GM18519 (cell line): ENCODE measurements at regions not wholly inside any gene's neighbourhood (a gene's known extent, or its start where the extent isn't known, plus 50 kb on each side); places are given as distances from the start of the nearest gene placed in this dataset.
"Not testable (repeated sequence)": the region's sequence is repeated elsewhere in the genome, so short reads cannot be mapped to it uniquely, and the experiment has no call there.

Source experiments
- ATAC-seq: cut with Tn5 transposase; IDR thresholded peaks from one replicate; pipeline ENCODE4 v1.9.1; 2021; ENCODE audit warnings: mild to moderate bottlenecking, moderate library complexity; ENCODE audit not compliant: unreplicated experiment, low FRiP score

- no peak for ATAC-seq
These were observed 79.4 kb upstream of the SLC25A33 start for GRCh38 chr1:9459816-9460407.

GRCh38 chr1:9465640-9466039 is 73.6 kb upstream of the SLC25A33 start:
- no peak for ATAC-seq

GRCh38 chr1:9466780-9467758 is 72.2 kb upstream of the SLC25A33 start:
- ATAC-seq: no peak

GRCh38 chr1:9469882-9470281 is 69.4 kb upstream of the SLC25A33 start:
- ATAC-seq: not testable (repeated sequence)

- ATAC-seq: no peak
These were observed 67.6 kb upstream of the SLC25A33 start for GRCh38 chr1:9471679-9472078.

- ATAC-seq: no peak
These were observed 66.8 kb upstream of the SLC25A33 start for GRCh38 chr1:9472386-9473031.

- ATAC-seq: no peak
These were observed 66.0 kb upstream of the SLC25A33 start for GRCh38 chr1:9473032-9473807.

GRCh38 chr1:9475061-9475627 is 64.1 kb upstream of the SLC25A33 start:
- ATAC-seq: no peak

- ATAC-seq: no peak
These were observed 62.3 kb upstream of the SLC25A33 start for GRCh38 chr1:9476790-9477463.

- no peak for ATAC-seq
These were observed 61.7 kb upstream of the SLC25A33 start for GRCh38 chr1:9477535-9477934.

GRCh38 chr1:9478021-9478420 is 61.2 kb upstream of the SLC25A33 start:
- no peak for ATAC-seq

- no peak for ATAC-seq
These were observed 58.2 kb upstream of the SLC25A33 start for GRCh38 chr1:9481048-9481447.

- ATAC-seq: no peak
These were observed 56.9 kb upstream of the SLC25A33 start for GRCh38 chr1:9482403-9482802.

GRCh38 chr1:9482816-9483572 is 56.3 kb upstream of the SLC25A33 start:
- no peak for ATAC-seq

GRCh38 chr1:9486466-9487140 is 52.7 kb upstream of the SLC25A33 start:
- no peak for ATAC-seq
